ENCODE measurements at regions not wholly inside any gene's neighbourhood (a gene's known extent, or its start where the extent isn't known, plus 50 kb on each side); places are given as distances from the start of the nearest gene placed in this dataset.

- no peak overlapping the region for H3K4me2 ChIP-seq (ENCODE audit: low read depth, low read length)
- intact Hi-C loops (cut with micrococcal nuclease; ENCODE audit: unreplicated experiment) (no loop called here), in situ Hi-C loops (cut with HindIII; ENCODE audit: extremely low pct_ligation_motif_present, low pct_unique_long_range_greater_than_20kb) (no loop called here)
- H2AFZ ChIP-seq (ENCODE audit: low read length), result no peak overlapping the region
- DNase-seq (ENCODE audit: low spot score) (no peak), FAIRE-seq (no peak), ATAC-seq (no peak)
- no peaks in the 10 kb centered on the region for H3K4me1 ChIP-seq (ENCODE audit: insufficient read depth, low read length)
- no peak overlapping the region for H3K27ac ChIP-seq (ENCODE audit: extremely low read length, insufficient read depth, low read length)
- ChIA-PET POLR2A (no interaction called here), CTCF (ENCODE audit: low intra/inter-chr PET ratio, low total read pairs) (no interaction called here)
- no peaks in the 10 kb centered on the region for H4K20me1 ChIP-seq (ENCODE audit: insufficient read depth, low read length)
- no peaks in the 10 kb centered on the region for H3K9me3 ChIP-seq (ENCODE audit: low read length)
- BruUV-seq (replicated peaks), result no TSS peak
- WGBS (ENCODE audit: low lambda C conversion rate), result 49% methylated on average over 11 of the region's 11 CpGs
- no peaks in the 10 kb centered on the region for H3K36me3 ChIP-seq (replicated peaks in 1 of 2; ENCODE audit: control insufficient read depth in 1 of 2, insufficient read depth in 2 of 2, low read length in 2 of 2)
- no peaks in the 10 kb centered on the region for H3K79me2 ChIP-seq (ENCODE audit: insufficient read depth, low read length)
- H3K4me3 ChIP-seq (replicated peaks in 1 of 3; ENCODE audit: insufficient read depth in 1 of 3, low read depth in 2 of 3, low read length in 3 of 3), result no peak overlapping the region
- H3K27me3 ChIP-seq (ENCODE audit: control insufficient read depth in 1 of 2, insufficient read depth in 2 of 2, low read length in 2 of 2), result no peaks in the 10 kb centered on the region
- no peak overlapping the region for H3K9ac ChIP-seq (ENCODE audit: insufficient read depth, low read depth, low read length)
- TF ChIP-seq GZF1 (CRISPR knock-in tag; IDR thresholded peaks at IDR 0.05) (no peak), ZNF672 (CRISPR knock-in tag; IDR thresholded peaks at IDR 0.05) (no peak), PRDM10 (CRISPR knock-in tag; IDR thresholded peaks at IDR 0.05; ENCODE audit: low read depth) (no peak), ZNF878 (CRISPR knock-in tag; IDR thresholded peaks at IDR 0.05) (no peak), MXD4 (CRISPR knock-in tag; IDR thresholded peaks at IDR 0.05) (no peak), THAP7 (CRISPR knock-in tag; IDR thresholded peaks at IDR 0.05) (no peak), RBM39 (IDR thresholded peaks at IDR 0.05; ENCODE audit: low read depth, low read length, poor library complexity, severe bottlenecking) (no peak), DDIT3 (CRISPR knock-in tag; IDR thresholded peaks at IDR 0.05) (no peak), ZBTB42 (CRISPR knock-in tag; IDR thresholded peaks at IDR 0.05) (no peak), FOXO4 (CRISPR knock-in tag; conservative IDR thresholded peaks at IDR 0.05) (no peak), ZNF503 (CRISPR knock-in tag; IDR thresholded peaks at IDR 0.05) (no peak), CENPT (CRISPR knock-in tag; IDR thresholded peaks at IDR 0.05; ENCODE audit: low read depth) (no peak), ZNF784 (CRISPR knock-in tag; IDR thresholded peaks at IDR 0.05; ENCODE audit: borderline replicate concordance) (no peak), KAT2B (IDR thresholded peaks at IDR 0.05; ENCODE audit: borderline replicate concordance, low read depth, low read length) (no peak), ELF4 (CRISPR knock-in tag; IDR thresholded peaks at IDR 0.05; ENCODE audit: borderline replicate concordance) (no peak)
Measured at GRCh38 chr2:204251998-204252376, 293.3 kb upstream of the PARD3B start.
